ENCODE measurements at regions not wholly inside any gene's neighbourhood (a gene's known extent, or its start where the extent isn't known, plus 50 kb on each side); places are given as distances from the start of the nearest gene placed in this dataset.
"Not testable (repeated sequence)": the region's sequence is repeated elsewhere in the genome, so short reads cannot be mapped to it uniquely, and the experiment has no call there.

DNA sequence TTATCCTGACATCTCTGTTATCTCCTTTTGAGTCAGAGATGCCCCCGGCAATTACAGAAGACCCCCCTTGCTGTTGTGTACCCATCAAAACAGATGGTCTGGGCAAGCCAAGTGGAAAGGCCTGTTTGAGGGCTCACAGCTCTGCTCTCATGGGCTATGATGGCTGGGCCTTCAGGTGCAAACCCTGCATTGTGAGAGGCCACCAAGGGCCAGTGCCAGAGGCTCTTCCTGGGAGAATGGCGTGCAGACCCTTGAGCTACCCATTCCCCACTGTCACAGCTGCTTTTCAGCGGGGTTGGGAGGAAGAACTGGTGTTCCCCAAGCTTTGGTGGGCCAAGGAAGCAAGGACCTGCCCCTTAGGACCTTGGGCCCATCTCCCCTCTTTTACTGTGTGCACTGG is 174.7 kb upstream of the PPP1R26 start:
- TF ChIP-seq, protein P1, sequence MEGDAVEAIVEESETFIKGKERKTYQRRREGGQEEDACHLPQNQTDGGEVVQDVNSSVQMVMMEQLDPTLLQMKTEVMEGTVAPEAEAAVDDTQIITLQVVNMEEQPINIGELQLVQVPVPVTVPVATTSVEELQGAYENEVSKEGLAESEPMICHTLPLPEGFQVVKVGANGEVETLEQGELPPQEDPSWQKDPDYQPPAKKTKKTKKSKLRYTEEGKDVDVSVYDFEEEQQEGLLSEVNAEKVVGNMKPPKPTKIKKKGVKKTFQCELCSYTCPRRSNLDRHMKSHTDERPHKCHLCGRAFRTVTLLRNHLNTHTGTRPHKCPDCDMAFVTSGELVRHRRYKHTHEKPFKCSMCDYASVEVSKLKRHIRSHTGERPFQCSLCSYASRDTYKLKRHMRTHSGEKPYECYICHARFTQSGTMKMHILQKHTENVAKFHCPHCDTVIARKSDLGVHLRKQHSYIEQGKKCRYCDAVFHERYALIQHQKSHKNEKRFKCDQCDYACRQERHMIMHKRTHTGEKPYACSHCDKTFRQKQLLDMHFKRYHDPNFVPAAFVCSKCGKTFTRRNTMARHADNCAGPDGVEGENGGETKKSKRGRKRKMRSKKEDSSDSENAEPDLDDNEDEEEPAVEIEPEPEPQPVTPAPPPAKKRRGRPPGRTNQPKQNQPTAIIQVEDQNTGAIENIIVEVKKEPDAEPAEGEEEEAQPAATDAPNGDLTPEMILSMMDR (IDR thresholded peaks at IDR 0.05; ENCODE audit: unreplicated experiment), result no peak
- H3K36me3 Mint-ChIP-seq (ENCODE audit: low read depth, unreplicated experiment), result no peaks in the 10 kb centered on the region
- no peak overlapping the region for H3K4me3 Mint-ChIP-seq (ENCODE audit: unreplicated experiment)
- peaks cover 4% of the 10 kb centered on the region for H3K27me3 Mint-ChIP-seq (ENCODE audit: unreplicated experiment)
- no peak overlapping the region for H3K27ac Mint-ChIP-seq (ENCODE audit: unreplicated experiment)
- H3K4me1 Mint-ChIP-seq (ENCODE audit: unreplicated experiment), result no peaks in the 10 kb centered on the region
- DNase-seq (ENCODE audit: low spot score), result no peak
- no peaks in the 10 kb centered on the region for H3K9me3 Mint-ChIP-seq (ENCODE audit: unreplicated experiment)

DNA sequence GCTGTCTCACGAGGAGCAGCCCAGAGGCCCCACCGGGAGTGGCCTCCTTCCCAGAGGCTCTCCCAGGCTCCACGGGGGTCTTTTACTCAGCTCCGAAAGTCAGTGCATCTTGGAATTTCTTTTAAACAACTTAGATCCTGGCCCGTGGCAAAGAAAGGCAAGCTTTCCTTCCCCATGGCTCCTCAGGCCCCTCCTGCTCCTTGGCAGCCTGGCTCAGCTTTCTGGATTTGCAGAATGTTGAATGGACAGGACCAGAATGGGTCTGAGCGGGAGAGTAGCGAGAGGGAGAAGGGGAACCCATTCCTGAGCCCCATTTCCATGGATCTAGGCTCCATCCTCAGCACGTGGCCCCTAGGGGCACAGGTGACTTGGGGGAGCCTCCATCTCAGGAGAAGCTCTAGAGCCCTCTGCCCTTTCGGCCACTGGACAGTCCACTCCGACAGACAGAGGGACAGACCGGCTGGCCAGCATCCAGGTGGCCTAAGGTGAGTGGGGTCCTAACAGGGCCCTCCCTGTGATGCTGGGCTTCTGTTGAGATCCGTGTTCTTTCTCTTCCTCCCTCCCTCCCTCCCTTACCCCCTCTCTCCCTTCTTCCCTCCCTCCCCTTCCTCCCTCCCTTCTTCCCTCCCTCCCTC is 173.9 kb upstream of the PPP1R26 start:
- no peak for DNase-seq (ENCODE audit: low spot score)
- Mint-ChIP-seq H3K9me3 (ENCODE audit: unreplicated experiment) (no peaks in the 10 kb centered on the region), H3K36me3 (ENCODE audit: low read depth, unreplicated experiment) (no peaks in the 10 kb centered on the region), H3K27me3 (ENCODE audit: unreplicated experiment) (peaks cover 4% of the 10 kb centered on the region), H3K4me3 (ENCODE audit: unreplicated experiment) (no peak overlapping the region), H3K27ac (ENCODE audit: unreplicated experiment) (no peak overlapping the region), H3K4me1 (ENCODE audit: unreplicated experiment) (no peaks in the 10 kb centered on the region)
- TF ChIP-seq, protein P1 (IDR thresholded peaks at IDR 0.05; ENCODE audit: unreplicated experiment), result no peak

DNA sequence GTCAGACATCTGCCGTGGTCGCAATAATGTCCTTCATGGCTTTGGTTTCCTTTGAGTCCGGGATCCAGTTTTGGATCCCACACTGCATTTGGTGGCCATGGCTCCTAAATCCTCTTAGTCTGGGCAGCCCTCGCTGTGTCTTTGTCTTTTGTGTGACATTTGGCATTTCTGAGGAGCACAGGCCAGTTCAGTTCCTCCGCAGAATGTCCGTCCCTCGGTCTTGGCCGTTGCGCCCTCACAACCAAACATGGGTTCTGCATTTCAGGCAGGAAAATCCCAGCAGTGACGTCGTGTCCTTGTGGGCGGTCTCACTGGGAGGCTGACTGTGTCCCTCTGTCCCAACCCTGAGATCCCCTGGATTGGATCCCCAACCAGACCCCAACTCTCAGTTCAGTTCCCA is 172.9 kb upstream of the PPP1R26 start:
- H3K4me3 Mint-ChIP-seq (ENCODE audit: unreplicated experiment), result no peak overlapping the region
- H3K27me3 Mint-ChIP-seq (ENCODE audit: unreplicated experiment), result peaks cover 4% of the 10 kb centered on the region
- H3K4me1 Mint-ChIP-seq (ENCODE audit: unreplicated experiment), result no peaks in the 10 kb centered on the region
- H3K9me3 Mint-ChIP-seq (ENCODE audit: unreplicated experiment), result no peaks in the 10 kb centered on the region
- DNase-seq (ENCODE audit: low spot score), result no peak
- H3K27ac Mint-ChIP-seq (ENCODE audit: unreplicated experiment), result no peak overlapping the region
- TF ChIP-seq, protein P1 (IDR thresholded peaks at IDR 0.05; ENCODE audit: unreplicated experiment), result no peak
- H3K36me3 Mint-ChIP-seq (ENCODE audit: low read depth, unreplicated experiment), result no peaks in the 10 kb centered on the region

DNA sequence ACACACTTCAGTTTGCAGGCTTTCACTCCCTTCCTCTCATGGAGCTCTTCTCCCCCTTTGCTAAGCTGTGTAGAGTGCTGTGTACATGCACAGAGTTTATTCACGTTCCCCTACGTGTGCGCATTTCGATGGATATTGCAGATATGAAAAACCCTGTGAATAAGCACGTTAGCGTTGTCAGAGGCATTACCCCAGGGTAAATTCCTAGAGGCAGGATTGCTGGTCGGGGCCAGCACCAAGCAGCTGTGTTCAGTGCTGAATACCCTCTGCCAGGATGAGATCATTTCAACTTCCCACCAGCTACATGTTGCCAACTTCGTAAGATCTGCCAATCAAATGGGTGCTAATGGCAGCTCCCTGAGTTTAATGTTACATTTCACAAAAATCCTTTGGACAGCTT is 172.3 kb upstream of the PPP1R26 start:
- Mint-ChIP-seq H3K4me3 (ENCODE audit: unreplicated experiment) (no peak overlapping the region), H3K36me3 (ENCODE audit: low read depth, unreplicated experiment) (no peaks in the 10 kb centered on the region), H3K9me3 (ENCODE audit: unreplicated experiment) (no peaks in the 10 kb centered on the region), H3K4me1 (ENCODE audit: unreplicated experiment) (no peaks in the 10 kb centered on the region), H3K27me3 (ENCODE audit: unreplicated experiment) (peaks cover 4% of the 10 kb centered on the region), H3K27ac (ENCODE audit: unreplicated experiment) (no peak overlapping the region)
- TF ChIP-seq, protein P1 (IDR thresholded peaks at IDR 0.05; ENCODE audit: unreplicated experiment), result no peak
- no peak for DNase-seq (ENCODE audit: low spot score)

DNA sequence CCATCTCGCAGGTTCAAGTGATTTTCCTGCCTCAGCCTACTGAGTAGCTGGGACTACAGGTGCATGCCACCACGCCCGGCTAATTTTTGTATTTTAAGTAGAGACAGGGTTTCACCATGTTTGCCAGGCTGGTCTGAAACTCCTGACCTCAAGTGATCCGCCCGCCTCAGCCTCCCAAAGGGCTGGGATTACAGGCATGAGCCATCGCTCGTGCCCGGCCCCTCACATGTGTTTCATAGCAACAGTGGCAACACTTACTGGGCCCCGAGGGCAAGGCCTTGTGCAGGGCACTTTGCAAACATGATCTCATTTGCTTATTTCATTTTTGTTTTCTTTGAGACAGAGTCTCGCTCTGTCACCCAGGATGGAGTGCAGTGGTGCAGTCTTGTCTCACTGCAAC is 171.7 kb upstream of the PPP1R26 start:
- H3K9me3 Mint-ChIP-seq (ENCODE audit: unreplicated experiment); H3K4me3 Mint-ChIP-seq (ENCODE audit: unreplicated experiment); DNase-seq (ENCODE audit: low spot score); H3K36me3 Mint-ChIP-seq (ENCODE audit: low read depth, unreplicated experiment); H3K27me3 Mint-ChIP-seq (ENCODE audit: unreplicated experiment); H3K4me1 Mint-ChIP-seq (ENCODE audit: unreplicated experiment); H3K27ac Mint-ChIP-seq (ENCODE audit: unreplicated experiment): not testable (repeated sequence)
